HCEC 1CT (cell line): ENCODE measurements at regions not wholly inside any gene's neighbourhood (a gene's known extent, or its start where the extent isn't known, plus 50 kb on each side); places are given as distances from the start of the nearest gene placed in this dataset.

Experiments
- DNase-seq: peaks from one replicate; pipeline ENCODE4 v3.0.0-alpha.2; 2017

- peak; percentile 97 for DNase-seq
These were observed 552.3 kb downstream of the SLC16A7 start for GRCh38 chr12:60148109-60148508.

DNA sequence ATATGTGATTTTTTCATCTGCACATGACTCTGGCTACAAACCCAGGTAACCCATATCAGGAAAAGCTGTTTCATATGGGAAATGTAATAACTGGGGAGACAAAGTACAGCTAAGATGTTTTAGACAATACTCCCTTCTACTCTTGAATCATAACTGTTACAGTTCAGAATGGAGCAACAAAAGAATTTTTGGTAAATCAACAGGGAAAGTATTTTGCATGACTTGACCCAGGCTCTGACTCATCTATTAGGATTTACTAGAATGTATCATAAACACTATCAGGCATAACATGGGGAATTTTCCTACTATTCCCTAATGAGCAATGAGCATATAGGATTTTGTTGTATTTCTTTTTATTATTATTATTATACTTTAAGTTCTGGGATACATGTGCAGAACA lies 553.0 kb downstream of the SLC16A7 start:
- DNase-seq, result peak; percentile 96

DNA sequence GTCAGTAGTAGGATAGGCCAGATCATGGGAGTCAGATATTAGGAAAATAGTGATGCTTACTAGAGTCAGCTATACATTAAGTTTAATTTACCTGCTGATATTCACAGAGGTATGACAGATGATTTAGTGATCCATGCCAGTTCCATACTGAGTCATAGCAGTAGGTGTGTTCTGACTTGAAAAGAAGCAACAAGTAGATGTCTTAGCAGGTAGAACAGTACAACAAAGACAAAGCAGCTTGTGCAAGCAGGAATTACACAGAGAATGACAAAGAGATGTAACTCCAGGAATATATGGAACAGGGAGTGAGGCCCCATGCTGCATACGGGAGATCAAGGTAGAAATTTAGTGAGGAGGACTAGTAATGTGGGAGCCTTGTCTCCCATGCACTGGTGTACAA lies 556.9 kb downstream of the SLC16A7 start:
- DNase-seq, result no peak

- no peak for DNase-seq
These were observed 563.9 kb downstream of the SLC16A7 start for GRCh38 chr12:60159761-60160160.

DNA sequence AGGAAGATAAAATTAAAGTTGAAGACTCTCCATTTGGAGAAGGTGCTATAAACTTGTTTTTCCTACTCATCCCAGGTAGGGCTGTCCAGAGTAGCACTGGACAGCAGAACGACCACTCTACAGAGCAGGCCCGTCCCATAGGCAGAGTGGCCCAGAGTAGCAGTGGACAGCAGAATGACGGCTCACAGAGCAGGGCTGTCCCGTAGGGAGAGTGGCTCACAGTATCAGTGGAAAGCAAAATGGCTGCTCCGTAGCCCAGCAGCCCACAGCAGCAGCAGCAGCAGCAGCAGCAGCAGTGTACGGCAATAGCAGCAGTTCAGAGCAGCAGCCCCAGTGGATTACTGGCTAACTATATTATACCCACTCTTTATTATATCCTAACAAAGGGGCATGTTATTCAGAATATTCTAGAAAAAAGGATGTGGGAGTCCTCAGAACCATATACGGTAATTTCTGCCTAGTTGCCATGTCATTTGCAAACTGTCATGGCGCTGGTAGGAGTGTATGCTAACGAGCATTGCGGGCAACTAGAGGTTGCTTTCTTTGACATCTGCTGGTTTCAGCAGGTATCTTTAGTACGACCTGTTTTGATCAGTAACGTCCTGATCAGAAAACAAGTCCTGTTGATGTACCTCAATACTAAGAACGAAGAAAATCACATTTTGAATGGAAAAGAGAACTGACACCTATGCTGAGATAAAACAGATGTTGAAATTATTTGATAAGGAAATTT lies 567.3 kb downstream of the SLC16A7 start:
- DNase-seq, result no peak

- no peak for DNase-seq
These were observed 570.0 kb downstream of the SLC16A7 start for GRCh38 chr12:60165781-60166180.

DNA sequence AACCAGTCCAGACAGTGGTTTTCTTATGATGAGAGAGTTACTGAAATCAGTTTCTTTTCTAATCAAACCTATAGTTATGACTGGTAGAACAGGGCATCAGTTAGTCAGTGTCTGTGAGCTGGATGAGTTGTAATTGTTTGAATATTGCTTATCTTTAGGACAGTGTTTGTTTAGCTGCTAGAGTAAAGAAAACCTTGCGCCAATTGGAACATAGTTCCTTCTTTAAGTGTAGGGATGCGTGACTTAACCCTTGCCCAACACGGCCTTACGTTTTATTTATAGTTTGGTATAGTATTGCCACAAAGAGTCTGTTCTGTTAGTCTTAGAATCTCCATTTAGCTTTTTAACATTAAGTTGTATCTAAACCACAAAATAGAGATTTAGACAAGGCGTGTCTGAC lies 572.6 kb downstream of the SLC16A7 start:
- DNase-seq, result no peak

DNA sequence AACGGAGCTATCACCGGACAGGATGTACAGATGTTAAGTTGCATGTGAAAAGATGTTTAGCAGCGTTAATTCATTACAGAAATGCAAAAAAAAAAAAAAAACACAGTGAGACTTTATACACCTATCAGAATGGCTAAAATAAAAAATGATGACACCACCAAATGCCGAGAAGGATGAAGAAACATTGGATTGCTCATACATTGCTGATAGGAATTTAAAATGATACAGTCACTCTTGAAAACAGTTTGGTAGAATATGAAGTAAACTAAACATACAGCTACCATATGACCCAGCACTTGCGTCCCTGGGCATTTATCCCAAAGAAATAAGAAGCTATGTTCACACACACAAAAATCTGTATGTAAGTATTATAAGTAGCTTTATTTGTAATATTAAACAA lies 574.1 kb downstream of the SLC16A7 start:
- DNase-seq, result peak; percentile 37

DNA sequence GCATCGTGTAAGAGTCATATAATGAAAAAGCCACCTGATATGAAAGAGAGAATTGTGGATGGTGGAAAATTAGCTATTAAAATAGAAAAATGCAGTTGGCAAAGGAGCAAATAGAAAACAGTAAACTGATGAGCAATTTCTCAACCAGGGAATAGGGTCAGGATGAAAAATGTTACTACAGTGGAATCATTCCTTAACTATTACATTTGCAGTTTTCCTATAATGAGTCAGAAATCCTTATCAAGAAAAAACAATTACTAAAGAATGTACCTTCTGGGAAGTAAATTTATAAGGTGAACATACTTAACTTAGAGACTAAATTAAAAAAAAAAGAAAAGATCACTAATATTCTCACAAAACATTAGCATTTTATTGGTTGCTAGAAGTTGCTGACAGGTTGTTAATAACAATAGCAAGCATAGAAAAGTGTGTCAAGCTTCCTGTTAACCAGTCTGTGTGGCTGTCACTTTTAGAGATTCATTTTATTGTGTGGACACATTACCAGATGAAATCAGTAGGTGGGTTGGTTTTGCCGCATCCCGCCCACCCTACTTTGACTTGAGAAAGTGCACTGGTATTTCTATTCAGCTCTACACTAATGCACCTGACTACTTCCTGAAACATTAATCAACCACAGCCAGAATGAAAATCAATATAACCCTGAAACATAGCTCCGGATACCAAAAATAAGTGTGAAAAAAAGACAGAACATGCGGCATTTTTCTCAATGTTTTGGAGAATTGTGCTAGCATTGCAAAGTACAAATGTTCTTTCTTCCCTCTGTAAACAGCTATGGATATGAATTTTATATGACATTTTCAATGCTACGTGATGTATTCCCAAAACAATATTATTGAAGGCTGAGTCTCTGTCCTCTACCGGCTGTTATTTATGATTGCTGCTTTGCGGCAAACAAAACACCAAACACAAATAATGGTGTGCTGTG lies 576.7 kb downstream of the SLC16A7 start:
- DNase-seq, result peak; percentile 45

DNA sequence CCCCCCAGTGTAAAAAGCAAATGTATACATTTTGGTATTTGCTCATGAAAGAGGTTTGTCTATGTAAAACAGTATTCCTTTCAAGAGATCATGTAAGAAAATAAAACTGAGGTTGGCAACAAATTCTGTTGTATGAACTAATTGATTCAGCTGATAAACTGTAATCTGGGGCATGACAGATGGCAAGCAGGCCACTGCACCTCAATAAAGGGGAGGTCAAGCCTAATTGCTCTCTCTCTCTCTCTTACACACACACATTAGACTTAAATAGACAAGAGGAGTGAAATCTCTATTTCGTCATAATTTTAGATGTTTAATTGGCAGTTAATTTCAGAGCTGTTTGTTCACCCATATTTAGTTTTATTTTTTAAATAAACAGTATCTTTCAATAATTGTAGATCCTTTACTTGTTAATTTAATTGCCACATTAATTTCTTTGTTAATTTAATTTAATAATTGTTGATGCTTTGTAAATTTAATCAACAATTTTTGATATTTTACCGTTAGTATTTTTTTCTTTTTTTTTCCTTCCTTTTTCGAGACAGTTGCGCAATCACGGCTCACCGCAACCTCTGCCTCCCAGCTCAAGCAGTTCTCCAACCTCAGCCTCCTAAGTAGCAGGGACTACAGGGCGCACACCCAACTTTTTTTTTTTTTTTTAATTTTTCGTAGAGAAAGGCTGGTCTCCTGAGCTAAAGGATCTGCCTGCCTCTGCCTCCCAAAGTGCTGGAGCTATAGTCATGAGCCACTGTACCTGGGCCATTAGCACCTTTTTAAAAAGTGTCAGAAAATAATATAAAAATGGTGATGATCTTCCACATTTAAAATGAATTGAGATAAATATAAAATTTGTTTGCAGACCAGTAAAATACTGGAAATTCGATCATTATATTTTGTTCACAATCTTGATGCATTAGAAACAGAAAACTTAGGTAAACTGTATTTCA lies 577.7 kb downstream of the SLC16A7 start:
- no peak for DNase-seq

GRCh38 chr12:60174476-60174875 lies 578.6 kb downstream of the SLC16A7 start:
- no peak for DNase-seq

- no peak for DNase-seq
These were observed 579.1 kb downstream of the SLC16A7 start for GRCh38 chr12:60174941-60175340.

DNA sequence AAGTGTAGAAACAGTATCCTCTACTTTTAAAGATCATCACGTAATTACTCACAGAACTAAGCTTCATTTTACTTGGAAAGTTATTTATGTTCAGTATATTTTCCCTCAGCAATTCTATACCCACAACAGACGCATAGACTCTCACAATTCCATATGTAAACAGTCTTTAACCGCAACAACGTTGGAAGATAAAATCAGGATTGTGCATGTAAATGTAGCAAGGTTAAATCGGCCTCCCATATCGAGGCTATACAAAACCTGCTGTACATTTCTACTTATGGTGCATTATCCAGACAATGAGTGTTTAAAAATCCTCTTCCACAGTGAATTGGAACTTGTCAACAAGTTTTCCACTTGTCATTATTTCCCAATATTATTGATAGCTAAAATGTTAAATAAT lies 581.1 kb downstream of the SLC16A7 start:
- DNase-seq, result no peak

DNA sequence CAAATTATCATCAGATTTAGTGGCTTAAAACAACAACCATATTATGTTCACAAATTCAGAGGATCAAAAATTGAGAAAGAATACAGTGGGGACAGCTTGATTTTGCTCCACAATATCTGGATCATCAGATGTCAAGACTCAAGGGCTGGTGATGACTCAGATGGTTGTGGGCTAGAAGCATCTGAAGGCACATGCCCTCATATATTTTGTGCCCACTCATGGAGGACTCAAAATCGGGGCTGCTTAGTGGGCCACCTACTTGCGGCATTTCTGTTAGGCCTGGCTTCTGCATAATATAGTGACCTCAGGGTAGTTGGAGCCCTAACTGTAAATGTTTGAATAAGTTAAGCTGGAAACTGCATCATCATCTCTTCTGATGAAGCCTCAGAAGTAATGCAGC lies 584.5 kb downstream of the SLC16A7 start:
- no peak for DNase-seq

DNA sequence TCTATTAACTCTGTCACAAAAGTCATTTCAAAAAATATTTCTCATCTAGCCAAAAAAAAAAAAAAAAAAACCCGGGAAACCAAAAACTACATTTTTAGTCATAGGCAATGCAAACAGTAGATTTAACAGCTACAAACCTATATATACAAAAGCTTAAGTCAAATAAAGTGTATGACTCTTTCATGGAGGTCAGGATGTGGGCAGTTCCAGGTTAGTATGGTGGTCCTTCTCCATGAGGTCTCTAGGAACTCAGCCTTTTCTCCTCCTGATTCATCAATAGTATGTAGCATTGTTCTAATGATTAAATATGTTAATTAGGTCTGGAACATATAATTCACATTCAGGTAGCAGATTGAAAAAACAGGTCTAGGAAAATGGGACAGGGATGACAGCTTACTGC lies 586.5 kb downstream of the SLC16A7 start:
- no peak for DNase-seq

GRCh38 chr12:60184096-60184495 lies 588.3 kb downstream of the SLC16A7 start:
- DNase-seq, result no peak

DNA sequence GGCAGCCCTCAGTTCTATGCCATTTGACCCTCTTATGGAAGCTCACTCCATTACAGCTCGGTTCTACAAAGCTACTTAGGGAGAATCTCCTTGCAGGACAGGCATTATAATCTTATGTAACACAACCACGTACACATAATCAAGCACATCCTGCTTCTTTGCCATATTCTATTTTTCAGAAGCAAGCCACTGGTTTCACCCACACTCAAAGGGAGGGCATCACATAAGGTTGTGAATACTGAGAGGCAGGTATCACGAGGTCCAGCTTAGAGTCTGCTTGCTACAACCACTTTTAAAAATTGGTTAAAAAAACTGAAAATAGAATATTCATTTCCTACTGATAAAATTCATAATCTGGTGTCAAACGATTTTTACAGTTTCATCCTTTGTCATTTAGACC lies 589.2 kb downstream of the SLC16A7 start:
- DNase-seq, result no peak

DNA sequence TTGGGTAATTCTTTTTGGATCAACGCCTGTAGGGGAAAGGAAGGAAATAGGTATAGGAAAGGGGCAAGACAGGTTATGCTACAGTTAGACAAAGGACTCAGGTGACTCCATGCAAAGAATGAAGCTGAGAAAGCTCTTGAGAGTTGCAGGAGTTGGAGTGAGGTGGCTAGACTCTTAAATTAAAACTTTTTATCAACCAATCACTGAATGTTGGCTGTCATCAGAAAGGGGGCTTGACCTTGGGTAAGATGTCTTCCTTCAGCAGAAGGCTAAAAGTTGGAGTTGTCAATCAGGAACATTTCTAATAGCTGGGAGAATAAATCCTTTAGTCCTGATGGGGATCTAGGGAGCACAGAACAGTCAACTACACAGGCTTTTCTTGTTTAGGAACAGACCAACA lies 595.4 kb downstream of the SLC16A7 start:
- no peak for DNase-seq

DNA sequence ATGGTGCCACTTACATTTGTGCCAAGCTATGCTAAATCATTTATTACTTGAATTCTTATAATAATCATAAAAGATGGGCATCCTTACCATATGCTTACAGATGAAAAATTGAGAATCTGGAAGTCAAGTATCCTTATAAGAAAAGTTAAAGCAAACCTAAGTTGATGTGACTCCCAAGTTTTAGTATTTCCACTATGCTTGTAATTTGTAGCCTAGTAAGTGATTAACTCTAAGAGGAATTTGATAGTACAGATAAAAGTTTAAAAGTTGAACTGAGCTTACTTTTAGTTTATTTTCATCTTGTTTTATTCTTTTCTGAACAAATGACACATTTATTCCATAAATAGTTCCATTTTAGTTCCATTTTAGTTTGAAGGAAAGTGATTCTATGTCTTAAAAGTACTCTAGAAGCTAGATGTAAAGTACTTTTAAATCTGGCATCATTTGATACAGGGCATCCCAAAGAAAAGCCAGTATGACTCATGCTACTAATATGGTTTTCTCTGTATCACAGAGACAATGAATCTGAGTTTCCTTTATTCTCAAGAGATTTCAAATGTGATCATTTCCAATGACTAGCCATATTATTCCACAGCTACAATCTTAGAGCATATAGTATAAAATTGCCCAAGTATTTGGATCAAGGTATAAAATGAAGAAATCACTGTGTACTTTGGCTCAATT lies 596.0 kb downstream of the SLC16A7 start:
- DNase-seq, result peak; percentile 53

GRCh38 chr12:60194678-60195077 lies 598.8 kb downstream of the SLC16A7 start:
- DNase-seq, result peak; percentile 74

DNA sequence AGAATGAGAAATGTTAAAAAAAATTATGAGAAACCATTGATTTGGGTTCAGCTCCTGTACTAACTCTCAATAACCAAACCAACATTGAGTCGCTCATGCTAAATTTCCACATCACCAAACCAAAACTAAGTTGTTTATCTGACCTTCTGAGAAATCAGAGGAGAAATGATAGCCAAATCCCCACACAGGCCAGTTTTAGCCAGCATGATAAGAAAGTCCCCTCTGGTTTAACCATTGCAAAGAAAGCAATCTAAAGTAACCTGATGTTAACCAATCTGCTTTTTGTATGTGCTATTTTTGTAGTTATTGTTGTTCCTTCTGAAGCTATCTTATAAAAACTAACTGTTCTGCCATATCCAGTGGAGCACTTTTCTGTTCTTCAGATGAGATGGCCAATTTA lies 599.7 kb downstream of the SLC16A7 start:
- DNase-seq, result no peak

DNA sequence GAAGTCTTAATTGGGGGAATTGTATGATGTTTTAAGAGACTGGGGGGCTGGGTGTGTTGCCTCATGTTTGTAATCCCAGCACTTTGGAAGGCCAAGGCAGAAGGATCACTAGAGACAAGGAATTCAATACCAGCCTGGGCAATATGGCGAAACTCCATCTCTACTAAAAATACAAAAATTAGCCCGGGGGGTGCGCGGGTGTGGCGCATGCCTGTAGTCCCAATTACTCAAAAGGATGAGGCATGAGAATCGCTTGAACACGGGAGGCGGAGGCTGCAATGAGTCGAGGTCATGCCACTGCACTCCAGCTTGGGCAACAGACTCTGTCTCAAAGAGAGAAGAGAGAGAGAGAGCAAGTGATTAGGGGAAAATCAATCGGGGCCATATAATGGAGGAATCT lies 600.5 kb downstream of the SLC16A7 start:
- no peak for DNase-seq
